Peyer's patch (tissue), 4 donors: ENCODE measurements at regions not wholly inside any gene's neighbourhood (a gene's known extent, or its start where the extent isn't known, plus 50 kb on each side); places are given as distances from the start of the nearest gene placed in this dataset.

Experiments used
- DNase-seq, 3 donors: peaks; one replicate each; pipeline ENCODE4 v3.0.0-alpha.2; 2017 to 2019
- H3K27ac ChIP-seq, 4 donors: fragments of 200-600 bp; sonication (generic); one replicate each; pipeline ENCODE4 v1.5.1; 2016 to 2019
- H3K27me3 ChIP-seq, 2 donors: fragments of 200-600 bp; sonication (generic); one replicate each; pipeline ENCODE4 v1.5.1; 2019
- H3K36me3 ChIP-seq, 3 donors: fragments of 200-600 bp; sonication (generic); one replicate each; pipeline ENCODE4 v1.5.1; 2016 to 2019
- H3K4me1 ChIP-seq, 4 donors: fragments of 200-600 bp; sonication (generic); one replicate each; pipeline ENCODE4 v1.5.1; 2016 to 2019
- H3K4me3 ChIP-seq, 4 donors: fragments of 200-600 bp; sonication (generic); 1 replicate in 3 of 4; 2 replicates in 1 of 4; pipeline ENCODE4 v1.5.1; 2016 to 2019; ENCODE audit warnings: mild to moderate bottlenecking in 1 of 4
- H3K9me3 ChIP-seq, 4 donors: fragments of 200-600 bp; sonication (generic); one replicate each; pipeline ENCODE4 v1.5.1; 2016 to 2019; ENCODE audit warnings: mild to moderate bottlenecking in 1 of 4
- POLR2A ChIP-seq, 2 donors: fragments of 450-650 bp; IDR thresholded peaks; one replicate each; pipeline ENCODE4 v1.5.1; 2017; ENCODE audit warnings: antibody characterized with exemption in 2 of 2, mild to moderate bottlenecking in 2 of 2, moderate library complexity in 2 of 2
- TF ChIP-seq, protein P1 (sequence below), 6 experiments: fragments of 450-650 bp in 4 of 6; fragments of 200-600 bp in 2 of 6; sonication (generic) in 1 of 6; IDR thresholded peaks; one replicate each; pipeline ENCODE4 v1.5.1; 2017 to 2019; ENCODE audit warnings: antibody characterized with exemption in 6 of 6, mild to moderate bottlenecking in 3 of 6, moderate library complexity in 1 of 6

DNA sequence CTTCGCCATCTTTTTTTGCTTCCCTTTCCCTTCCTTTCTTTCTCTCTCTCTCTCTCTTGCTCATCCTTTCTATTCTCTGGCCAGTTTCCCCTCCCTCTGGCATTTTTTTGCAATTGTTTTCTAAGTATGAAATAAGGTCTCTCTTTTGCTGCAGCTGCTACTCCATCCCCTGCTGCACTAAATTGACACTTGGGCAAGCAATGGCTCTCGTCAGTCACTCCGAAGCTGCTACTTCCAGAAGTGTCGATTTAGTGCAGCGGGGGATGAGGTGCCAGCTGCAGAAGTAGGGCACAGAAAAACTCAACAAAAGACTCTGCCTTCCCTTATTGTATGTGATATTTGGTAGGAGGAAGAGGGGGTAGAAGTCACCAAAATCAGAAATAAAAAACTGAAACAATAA, 642.3 kb downstream of the RWDD3 start:
- no peak for DNase-seq
- Histone ChIP-seq H3K27me3 (no peaks in the 10 kb centered on the region), H3K36me3 (no peaks in the 10 kb centered on the region), H3K27ac (no peak overlapping the region), H3K9me3 (no peaks in the 10 kb centered on the region), H3K4me1 (no peaks in the 10 kb centered on the region), H3K4me3 (no peak overlapping the region)
- TF ChIP-seq, protein P1, sequence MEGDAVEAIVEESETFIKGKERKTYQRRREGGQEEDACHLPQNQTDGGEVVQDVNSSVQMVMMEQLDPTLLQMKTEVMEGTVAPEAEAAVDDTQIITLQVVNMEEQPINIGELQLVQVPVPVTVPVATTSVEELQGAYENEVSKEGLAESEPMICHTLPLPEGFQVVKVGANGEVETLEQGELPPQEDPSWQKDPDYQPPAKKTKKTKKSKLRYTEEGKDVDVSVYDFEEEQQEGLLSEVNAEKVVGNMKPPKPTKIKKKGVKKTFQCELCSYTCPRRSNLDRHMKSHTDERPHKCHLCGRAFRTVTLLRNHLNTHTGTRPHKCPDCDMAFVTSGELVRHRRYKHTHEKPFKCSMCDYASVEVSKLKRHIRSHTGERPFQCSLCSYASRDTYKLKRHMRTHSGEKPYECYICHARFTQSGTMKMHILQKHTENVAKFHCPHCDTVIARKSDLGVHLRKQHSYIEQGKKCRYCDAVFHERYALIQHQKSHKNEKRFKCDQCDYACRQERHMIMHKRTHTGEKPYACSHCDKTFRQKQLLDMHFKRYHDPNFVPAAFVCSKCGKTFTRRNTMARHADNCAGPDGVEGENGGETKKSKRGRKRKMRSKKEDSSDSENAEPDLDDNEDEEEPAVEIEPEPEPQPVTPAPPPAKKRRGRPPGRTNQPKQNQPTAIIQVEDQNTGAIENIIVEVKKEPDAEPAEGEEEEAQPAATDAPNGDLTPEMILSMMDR (IDR thresholded peaks at IDR 0.05), result no peak
- TF ChIP-seq POLR2A (IDR thresholded peaks at IDR 0.05), result no peak

DNA sequence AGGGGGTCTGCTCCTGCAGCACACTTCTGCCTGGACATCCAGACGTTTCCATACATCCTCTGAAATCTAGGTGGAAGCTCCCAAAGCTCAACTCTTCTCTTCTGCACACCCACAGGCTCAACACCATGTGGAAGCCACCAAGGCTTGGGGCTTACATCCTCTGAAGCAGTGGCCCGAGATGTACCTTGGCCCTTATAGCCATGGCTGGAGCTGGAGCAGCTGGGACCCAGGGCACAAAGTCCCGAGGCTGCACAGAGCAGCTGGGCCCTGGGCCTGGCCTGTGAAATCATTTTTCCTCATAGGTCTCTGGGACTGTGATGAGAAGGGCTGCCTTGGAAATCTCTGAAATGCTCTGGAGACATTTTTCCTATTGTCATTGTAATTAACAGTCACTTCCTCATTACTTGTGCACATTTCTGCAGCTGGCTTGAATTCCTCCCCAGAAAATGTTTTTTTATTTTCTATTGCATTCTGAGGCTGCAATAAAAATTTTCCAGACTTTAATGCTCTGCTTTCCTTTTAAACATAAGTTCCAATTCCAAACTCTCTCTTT, 645.6 kb downstream of the RWDD3 start:
- no peak for TF ChIP-seq POLR2A (IDR thresholded peaks at IDR 0.05)
- TF ChIP-seq, protein P1 (IDR thresholded peaks at IDR 0.05), result no peak
- Histone ChIP-seq H3K9me3 (no peaks in the 10 kb centered on the region), H3K27ac (no peak overlapping the region), H3K4me1 (no peaks in the 10 kb centered on the region), H3K36me3 (no peaks in the 10 kb centered on the region), H3K27me3 (no peaks in the 10 kb centered on the region), H3K4me3 (no peak overlapping the region)
- no peak for DNase-seq

DNA sequence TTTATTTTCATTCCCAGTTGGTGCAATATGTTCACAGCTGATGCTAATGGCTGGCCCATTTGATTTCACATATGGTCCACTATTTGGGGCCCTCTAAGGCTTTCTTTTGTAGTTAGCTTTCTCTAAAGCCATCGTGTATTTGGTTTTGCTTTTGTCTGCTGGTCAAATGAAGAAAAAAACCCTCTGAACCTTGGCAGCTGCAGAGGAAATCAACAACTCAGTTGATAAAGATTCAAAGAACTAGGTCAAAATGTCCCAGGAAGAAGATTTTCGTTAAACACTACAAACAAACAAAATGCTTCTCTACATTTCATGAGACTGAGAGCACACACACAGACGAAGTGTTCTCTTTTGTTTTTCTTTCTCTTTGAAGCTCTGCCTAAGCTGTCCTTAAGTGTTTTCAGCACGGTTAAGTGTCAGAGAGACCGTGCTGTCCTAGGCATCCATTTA, 655.0 kb downstream of the RWDD3 start:
- Histone ChIP-seq H3K36me3 (no peaks in the 10 kb centered on the region), H3K4me3 (no peak overlapping the region), H3K27ac (no peak overlapping the region), H3K27me3 (no peaks in the 10 kb centered on the region), H3K4me1 (no peaks in the 10 kb centered on the region), H3K9me3 (no peaks in the 10 kb centered on the region)
- TF ChIP-seq, protein P1 (IDR thresholded peaks at IDR 0.05), result no peak
- no peak for TF ChIP-seq POLR2A (IDR thresholded peaks at IDR 0.05)
- DNase-seq, result no peak

DNA sequence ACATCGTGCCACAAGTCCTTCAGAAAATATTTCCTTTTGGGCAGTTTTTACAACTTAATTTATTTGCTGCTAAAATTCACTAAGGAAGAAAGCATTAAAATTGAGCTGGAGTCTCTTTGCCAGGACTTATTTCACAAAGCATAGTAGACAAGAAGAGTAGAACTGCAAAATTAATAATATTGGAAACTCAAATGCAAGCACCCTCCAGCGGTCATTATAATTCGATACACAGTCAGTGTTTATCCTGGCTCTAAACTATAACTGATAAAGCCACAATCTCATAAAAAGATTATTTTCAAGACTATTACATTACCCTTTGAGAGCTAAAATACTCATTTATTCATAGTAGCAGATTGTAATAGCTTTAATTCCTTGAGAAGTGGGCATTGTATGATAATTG, 655.4 kb downstream of the RWDD3 start:
- no peak overlapping the region for H3K4me3 ChIP-seq
- H3K27me3 ChIP-seq, result no peaks in the 10 kb centered on the region
- no peak overlapping the region for H3K27ac ChIP-seq
- H3K36me3 ChIP-seq, result no peaks in the 10 kb centered on the region
- H3K9me3 ChIP-seq, result no peaks in the 10 kb centered on the region
- DNase-seq, result no peak
- TF ChIP-seq, protein P1 (IDR thresholded peaks at IDR 0.05), result no peak
- no peak for TF ChIP-seq POLR2A (IDR thresholded peaks at IDR 0.05)
- no peaks in the 10 kb centered on the region for H3K4me1 ChIP-seq

DNA sequence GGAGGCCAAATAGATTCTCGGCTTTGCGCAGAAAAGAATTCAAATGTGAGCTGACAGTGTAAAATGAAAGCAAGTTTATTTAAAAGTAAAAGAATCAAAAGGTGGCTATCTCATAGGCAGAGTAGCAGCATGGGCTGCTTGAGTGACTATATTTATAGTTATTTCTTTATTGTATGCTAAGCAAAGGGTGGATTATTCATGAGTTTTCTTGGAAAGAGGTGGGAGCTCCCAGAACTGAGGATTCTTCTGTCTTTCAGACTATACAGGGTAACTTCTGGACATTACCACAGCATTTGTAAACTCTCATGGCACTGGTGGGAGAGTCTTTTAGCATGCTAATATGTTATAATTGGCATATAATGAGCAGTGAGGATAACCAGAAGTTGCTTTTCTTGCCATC, 659.9 kb downstream of the RWDD3 start:
- Histone ChIP-seq H3K4me3 (no peak overlapping the region), H3K36me3 (no peaks in the 10 kb centered on the region), H3K27ac (no peak overlapping the region), H3K9me3 (no peaks in the 10 kb centered on the region), H3K27me3 (no peaks in the 10 kb centered on the region), H3K4me1 (no peaks in the 10 kb centered on the region)
- DNase-seq, result no peak
- no peak for TF ChIP-seq POLR2A (IDR thresholded peaks at IDR 0.05)

DNA sequence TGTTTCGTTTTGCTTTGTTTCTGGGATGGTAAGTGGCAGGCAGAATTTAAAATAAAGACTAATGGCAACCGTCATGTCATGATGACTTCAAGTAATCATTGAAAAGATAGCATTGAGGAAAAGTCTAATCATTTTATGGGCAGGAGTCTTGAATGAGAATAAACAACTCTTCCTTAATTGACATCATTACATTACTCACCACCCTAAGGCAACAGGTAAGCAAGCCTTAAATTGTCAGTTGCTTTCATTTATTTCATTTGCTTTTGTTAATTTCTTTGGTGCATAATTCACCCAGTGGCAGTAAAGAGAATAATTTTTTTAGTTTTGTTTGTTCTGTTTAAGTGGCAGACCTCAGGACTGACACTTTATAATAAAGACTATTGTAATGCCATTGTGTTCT, 669.0 kb downstream of the RWDD3 start:
- Histone ChIP-seq H3K4me3 (no peak overlapping the region), H3K4me1 (no peaks in the 10 kb centered on the region), H3K27me3 (no peaks in the 10 kb centered on the region), H3K36me3 (no peaks in the 10 kb centered on the region), H3K9me3 (no peaks in the 10 kb centered on the region), H3K27ac (no peak overlapping the region)
- DNase-seq, result no peak
- TF ChIP-seq POLR2A (IDR thresholded peaks at IDR 0.05), result no peak
- TF ChIP-seq, protein P1 (IDR thresholded peaks at IDR 0.05), result no peak
